PC-9 (cell line): ENCODE measurements at regions not wholly inside any gene's neighbourhood (a gene's known extent, or its start where the extent isn't known, plus 50 kb on each side); places are given as distances from the start of the nearest gene placed in this dataset.

Experiments
- BruUV-seq: library from RNA; stranded (reverse); fragments of 400-500 nt; replicated peaks from 2 replicates; lab custom pipeline; 2021; lab: Mats Ljungman, UMichigan
- CTCF ChIA-PET: fragments of 300-600 bp; sonication (Branson Sonifier 250); formaldehyde crosslinking; loops from one replicate; lab custom pipeline; 2022; ENCODE audit warnings: antibody characterized with exemption; lab: Charles Lee
- POLR2A ChIA-PET: fragments of 300-600 bp; sonication (Branson Sonifier 250); formaldehyde crosslinking; loops from one replicate; lab custom pipeline; 2022; ENCODE audit warnings: antibody characterized with exemption; ENCODE audit not compliant: unreplicated experiment; lab: Charles Lee
- DNase-seq, 2 experiments: peaks; one replicate each; pipeline versions ENCODE4 v3.0.0 to v3.0.0-alpha.2; 2015 to 2022; ENCODE audit warnings: mixed read lengths in 1 of 2
- H2AFZ ChIP-seq: fragments of 200-600 bp; sonication (generic); 2 replicates; pipeline ENCODE4 v1.8.1; 2017; ENCODE audit warnings: antibody characterized with exemption
- H3F3A ChIP-seq: fragments of 200-600 bp; sonication (generic); 2 replicates; pipeline ENCODE4 v1.8.1; 2017; ENCODE audit warnings: antibody characterized with exemption, mild to moderate bottlenecking, low read depth; ENCODE audit not compliant: insufficient read depth
- H3K27ac ChIP-seq: fragments of 200-600 bp; sonication (generic); 2 replicates; pipeline ENCODE4 v1.6.1; 2016; ENCODE audit warnings: mixed run types
- H3K27me3 ChIP-seq: fragments of 200-600 bp; sonication (generic); 2 replicates; pipeline ENCODE4 v1.6.1; 2016; ENCODE audit warnings: low read depth, mixed run types; ENCODE audit not compliant: insufficient read depth
- H3K36me3 ChIP-seq: fragments of 200-600 bp; sonication (generic); 2 replicates; pipeline ENCODE4 v1.6.1; 2016; ENCODE audit warnings: low read depth, mixed run types
- H3K4me1 ChIP-seq: fragments of 200-600 bp; sonication (generic); replicated peaks from 2 replicates; pipeline ENCODE4 v1.6.1; 2016; ENCODE audit warnings: mixed run types; ENCODE audit not compliant: insufficient read depth
- H3K4me2 ChIP-seq: fragments of 200-600 bp; sonication (generic); 2 replicates; pipeline ENCODE4 v1.6.1; 2017; ENCODE audit warnings: mixed run types
- H3K4me3 ChIP-seq: fragments of 200-600 bp; sonication (generic); 2 replicates; pipeline ENCODE4 v1.6.1; 2016; ENCODE audit warnings: mixed run types
- H3K79me2 ChIP-seq: fragments of 200-600 bp; sonication (generic); 2 replicates; pipeline ENCODE4 v1.6.1; 2017; ENCODE audit warnings: low read depth, mixed run types
- H3K9me2 ChIP-seq: fragments of 200-600 bp; sonication (generic); 2 replicates; pipeline ENCODE4 v1.8.1; 2017; ENCODE audit warnings: mild to moderate bottlenecking; ENCODE audit not compliant: insufficient read depth
- H3K9me3 ChIP-seq: fragments of 200-600 bp; sonication (generic); 2 replicates; pipeline ENCODE4 v1.8.1; 2016; ENCODE audit warnings: low read depth; ENCODE audit not compliant: insufficient read depth
- H4K20me1 ChIP-seq: fragments of 200-600 bp; sonication (generic); 2 replicates; pipeline ENCODE4 v1.8.1; 2017; ENCODE audit not compliant: insufficient read depth
- CTCF ChIP-seq: fragments of 200-600 bp; sonication (generic); conservative IDR thresholded peaks from 2 replicates; pipeline ENCODE4 v1.6.1; 2017; ENCODE audit warnings: mixed run types, antibody characterized with exemption, mild to moderate bottlenecking, moderate library complexity
- EZH2 ChIP-seq: fragments of 200-600 bp; sonication (generic); IDR thresholded peaks from 2 replicates; pipeline ENCODE4 v1.8.0; 2017; ENCODE audit warnings: antibody characterized with exemption, low read depth
- intact Hi-C: fragments of 100-400 bp; cut with micrococcal nuclease; formaldehyde crosslinking; loops from one replicate; pipeline ENCODE4 v1.10.0; 2022; ENCODE audit not compliant: unreplicated experiment

GRCh38 chr16:5463820-5464219 lies 366.2 kb upstream of the EEF2KMT start:
- intact Hi-C loops = no loop called here
- POLR2A ChIA-PET = no interaction called here

GRCh38 chr16:5461574-5461973 lies 364.0 kb upstream of the EEF2KMT start:
- no peaks in the 10 kb centered on the region for H3K9me2 ChIP-seq
- no peaks in the 10 kb centered on the region for H3K79me2 ChIP-seq
- ChIA-PET CTCF (no interaction called here), POLR2A (no interaction called here)
- H3K9me3 ChIP-seq = no peaks in the 10 kb centered on the region
- H3K4me3 ChIP-seq = no peak overlapping the region
- no peaks in the 10 kb centered on the region for H3K4me1 ChIP-seq
- intact Hi-C loops = no loop called here
- H2AFZ ChIP-seq = no peak overlapping the region
- H3K27ac ChIP-seq = no peak overlapping the region
- DNase-seq = no peak
- H4K20me1 ChIP-seq = no peaks in the 10 kb centered on the region
- no peak overlapping the region for H3K4me2 ChIP-seq
- H3K27me3 ChIP-seq = peaks cover 51% of the 10 kb centered on the region
- no peak for TF ChIP-seq EZH2
- TF ChIP-seq CTCF = no peak
- no peaks in the 10 kb centered on the region for H3F3A ChIP-seq
- no peaks in the 10 kb centered on the region for H3K36me3 ChIP-seq
- BruUV-seq = no TSS peak

More at GRCh38 chr16:5463820-5464219, 366.2 kb upstream of the EEF2KMT start:
- Histone ChIP-seq H3K36me3 (no peaks in the 10 kb centered on the region), H3K27ac (no peak overlapping the region), H3K4me1 (no peaks in the 10 kb centered on the region), H3K4me3 (no peak overlapping the region), H3K9me2 (no peaks in the 10 kb centered on the region), H3F3A (no peaks in the 10 kb centered on the region), H3K79me2 (no peaks in the 10 kb centered on the region), H3K4me2 (no peak overlapping the region), H3K9me3 (no peaks in the 10 kb centered on the region), H4K20me1 (no peaks in the 10 kb centered on the region), H3K27me3 (peaks cover 47% of the 10 kb centered on the region), H2AFZ (no peak overlapping the region)
- CTCF ChIA-PET = no interaction called here
- TF ChIP-seq CTCF (no peak), EZH2 (no peak)
- BruUV-seq = no TSS peak
- DNase-seq = no peak

- no peak for DNase-seq
- H3K4me1 ChIP-seq = no peaks in the 10 kb centered on the region
- CTCF ChIA-PET = no interaction called here
- H3K4me2 ChIP-seq = no peak overlapping the region
- peaks cover 51% of the 10 kb centered on the region for H3K27me3 ChIP-seq
- H3K27ac ChIP-seq = no peak overlapping the region
- no peak overlapping the region for H3K4me3 ChIP-seq
- intact Hi-C loops = no loop called here
- BruUV-seq = no TSS peak
- H3F3A ChIP-seq = no peaks in the 10 kb centered on the region
- no peaks in the 10 kb centered on the region for H3K9me3 ChIP-seq
- H3K36me3 ChIP-seq = no peaks in the 10 kb centered on the region
- no peaks in the 10 kb centered on the region for H3K79me2 ChIP-seq
- POLR2A ChIA-PET = no interaction called here
- no peaks in the 10 kb centered on the region for H3K9me2 ChIP-seq
- no peak overlapping the region for H2AFZ ChIP-seq
- TF ChIP-seq CTCF (no peak), EZH2 (no peak)
- no peaks in the 10 kb centered on the region for H4K20me1 ChIP-seq
Observed at GRCh38 chr16:5461141-5461540, 363.5 kb upstream of the EEF2KMT start.
